HFF-Myc (cell line): ENCODE measurements at regions not wholly inside any gene's neighbourhood (a gene's known extent, or its start where the extent isn't known, plus 50 kb on each side); places are given as distances from the start of the nearest gene placed in this dataset.

ENCODE experiments used
- DNase-seq: peaks from one replicate; pipeline ENCODE4 v3.0.0-alpha.2; 2011; ENCODE audit warnings: low read depth; ENCODE audit errors: extremely low read depth
- H3K4me3 ChIP-seq: replicated peaks from 2 replicates; pipeline ENCODE4 v1.5.1; 2011; ENCODE audit warnings: low read depth, mild to moderate bottlenecking, control low read depth, low read length
- TF ChIP-seq, protein P1 (sequence below): IDR thresholded peaks from 2 replicates; pipeline ENCODE4 v1.5.1; 2012; ENCODE audit warnings: mild to moderate bottlenecking, low read depth, low read length, control low read depth; ENCODE audit errors: missing control alignments

DNA sequence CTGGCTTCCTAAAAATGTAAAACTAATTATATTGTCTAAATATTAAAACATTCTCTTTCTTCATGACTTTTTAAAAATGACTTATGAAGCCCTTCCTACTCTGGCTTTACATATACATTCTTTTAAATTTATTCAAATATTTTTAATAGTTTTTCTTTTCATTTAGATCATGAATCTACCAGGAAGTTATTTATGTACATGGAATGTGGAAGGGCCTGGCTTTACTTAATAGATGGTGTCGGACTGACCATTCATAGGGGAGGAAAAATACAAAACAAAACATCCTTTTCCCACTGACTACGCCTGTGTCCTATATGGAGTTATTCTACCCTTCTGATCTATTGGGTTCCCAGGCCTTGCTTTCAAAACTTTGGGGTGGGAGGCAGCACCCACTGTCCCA, 129.8 kb downstream of the MACROH2A1 start:
- H3K4me3 ChIP-seq = no peak overlapping the region
- no peak for DNase-seq
- TF ChIP-seq, protein P1, sequence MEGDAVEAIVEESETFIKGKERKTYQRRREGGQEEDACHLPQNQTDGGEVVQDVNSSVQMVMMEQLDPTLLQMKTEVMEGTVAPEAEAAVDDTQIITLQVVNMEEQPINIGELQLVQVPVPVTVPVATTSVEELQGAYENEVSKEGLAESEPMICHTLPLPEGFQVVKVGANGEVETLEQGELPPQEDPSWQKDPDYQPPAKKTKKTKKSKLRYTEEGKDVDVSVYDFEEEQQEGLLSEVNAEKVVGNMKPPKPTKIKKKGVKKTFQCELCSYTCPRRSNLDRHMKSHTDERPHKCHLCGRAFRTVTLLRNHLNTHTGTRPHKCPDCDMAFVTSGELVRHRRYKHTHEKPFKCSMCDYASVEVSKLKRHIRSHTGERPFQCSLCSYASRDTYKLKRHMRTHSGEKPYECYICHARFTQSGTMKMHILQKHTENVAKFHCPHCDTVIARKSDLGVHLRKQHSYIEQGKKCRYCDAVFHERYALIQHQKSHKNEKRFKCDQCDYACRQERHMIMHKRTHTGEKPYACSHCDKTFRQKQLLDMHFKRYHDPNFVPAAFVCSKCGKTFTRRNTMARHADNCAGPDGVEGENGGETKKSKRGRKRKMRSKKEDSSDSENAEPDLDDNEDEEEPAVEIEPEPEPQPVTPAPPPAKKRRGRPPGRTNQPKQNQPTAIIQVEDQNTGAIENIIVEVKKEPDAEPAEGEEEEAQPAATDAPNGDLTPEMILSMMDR = no peak

DNA sequence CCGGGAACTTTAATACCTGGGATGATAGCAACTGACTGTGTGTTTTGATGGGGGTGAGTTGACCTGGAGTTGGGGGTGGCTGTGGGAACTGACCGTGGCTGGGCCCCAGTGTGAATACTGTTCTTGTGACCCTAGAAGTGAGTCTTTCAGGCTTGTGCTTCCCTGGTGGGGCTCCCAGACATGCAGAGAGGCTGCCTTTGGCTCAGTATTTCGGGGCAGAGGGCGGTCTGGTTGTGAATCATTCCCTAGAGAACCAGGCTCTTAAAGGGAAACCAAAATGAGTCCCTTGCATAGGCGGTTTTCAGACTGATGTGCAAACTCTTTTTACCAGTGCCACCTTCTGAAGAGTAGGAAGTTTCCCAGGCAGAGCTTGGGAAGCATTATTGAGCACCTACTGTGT, 132.1 kb downstream of the MACROH2A1 start:
- no peak overlapping the region for H3K4me3 ChIP-seq
- TF ChIP-seq, protein P1 = no peak
- no peak for DNase-seq

DNA sequence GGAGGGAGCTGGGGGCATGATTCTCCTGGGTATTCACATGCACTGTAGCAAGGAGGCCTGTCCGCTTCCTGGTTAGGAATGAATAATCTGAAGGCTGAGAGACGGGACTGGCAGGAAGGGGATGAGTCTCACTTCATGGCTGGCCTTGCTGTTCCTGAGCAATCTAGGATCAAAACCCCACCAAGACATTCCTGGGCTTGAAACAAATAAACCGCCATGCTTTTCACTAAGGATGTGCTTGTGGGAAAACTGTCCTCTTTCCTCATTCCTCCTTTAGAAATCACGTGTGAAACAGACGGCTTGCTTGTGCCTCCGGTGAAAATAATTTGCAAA, 132.8 kb downstream of the MACROH2A1 start:
- TF ChIP-seq, protein P1 = no peak
- DNase-seq = no peak
- no peak overlapping the region for H3K4me3 ChIP-seq

DNA sequence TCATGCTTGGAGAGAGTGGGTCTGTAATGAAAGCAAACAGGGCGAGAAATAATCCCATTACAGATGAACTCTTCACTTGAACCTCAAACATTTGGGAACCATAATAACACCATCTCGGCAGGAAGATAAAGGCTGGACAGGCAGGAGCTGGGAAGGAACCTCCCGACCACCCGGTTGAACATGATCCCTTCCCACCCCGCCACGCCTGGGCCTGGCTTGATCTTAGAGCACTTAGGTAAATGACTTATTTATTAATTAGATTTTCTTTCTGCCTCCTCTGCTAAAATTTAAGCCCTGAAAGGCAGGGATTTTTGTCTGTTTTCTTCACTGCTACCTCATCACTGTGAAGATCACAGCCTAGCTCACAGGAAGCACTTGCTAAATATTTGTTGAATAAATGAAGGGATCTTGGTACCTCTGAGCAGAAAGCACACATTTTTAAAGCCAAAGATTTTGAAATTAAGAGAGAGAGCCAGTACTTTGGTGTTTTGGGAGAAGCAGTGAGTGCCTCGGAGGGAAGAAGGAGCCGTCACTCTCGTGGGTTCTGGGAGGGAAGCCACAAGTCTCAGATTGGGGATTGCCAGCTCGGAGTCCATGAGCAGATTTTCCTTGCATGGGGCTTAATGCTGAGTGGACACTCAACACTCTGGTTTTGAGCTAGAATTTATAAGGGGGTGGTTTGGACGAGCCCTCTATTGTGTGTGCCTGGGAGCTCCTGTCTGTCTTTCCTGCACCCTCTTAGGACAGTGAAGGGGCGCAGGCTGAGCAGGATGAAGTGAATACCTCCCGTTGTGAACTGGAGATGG, 133.3 kb downstream of the MACROH2A1 start:
- DNase-seq = no peak
- TF ChIP-seq, protein P1 = no peak
- no peak overlapping the region for H3K4me3 ChIP-seq

DNA sequence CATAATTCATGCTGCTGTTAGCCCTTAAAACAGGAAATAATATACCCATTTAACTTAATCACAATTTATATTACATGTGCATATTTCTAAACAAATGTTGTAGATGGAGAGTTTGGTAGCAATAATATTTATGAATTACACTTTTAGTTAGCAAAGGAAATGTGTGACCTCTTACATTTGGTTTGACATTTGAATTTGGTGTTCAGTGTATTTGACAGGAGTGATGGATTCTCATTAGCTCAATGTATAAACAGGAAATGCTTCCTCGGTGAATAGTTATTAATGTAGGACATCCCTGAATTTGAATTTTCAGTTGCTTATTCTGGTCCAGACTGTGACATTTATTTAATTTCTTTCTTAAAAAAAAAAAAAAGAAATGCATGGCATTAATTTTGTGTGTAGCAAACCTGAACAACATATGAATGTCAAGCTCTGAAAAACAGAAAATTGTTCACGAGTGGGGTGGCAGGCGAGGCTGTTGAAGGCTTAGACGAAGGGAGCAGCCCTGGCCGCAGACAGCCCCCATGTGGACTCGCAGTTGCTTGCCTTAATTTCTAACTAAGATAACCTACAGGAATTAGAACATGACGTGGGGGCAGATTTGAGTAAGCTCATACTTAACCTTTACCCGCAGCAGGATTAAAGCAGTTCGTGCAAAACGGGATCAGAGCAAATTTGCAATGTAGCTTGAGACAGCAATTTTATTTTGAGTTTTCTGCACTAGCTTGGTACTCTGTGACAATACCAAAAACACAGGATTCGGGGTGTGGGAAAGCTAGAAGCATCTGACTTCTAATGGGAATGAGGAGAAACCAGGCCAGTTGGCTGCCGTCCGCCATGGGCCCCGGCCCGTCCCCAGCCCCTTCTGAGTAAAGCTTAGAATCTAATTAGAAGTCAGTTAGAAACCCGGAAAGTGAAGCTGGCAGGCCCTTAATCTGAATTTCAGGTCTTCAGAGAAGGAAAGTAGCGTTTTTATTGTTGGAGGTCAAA, 134.3 kb downstream of the MACROH2A1 start:
- H3K4me3 ChIP-seq = no peak overlapping the region
- TF ChIP-seq, protein P1 = no peak
- no peak for DNase-seq

DNA sequence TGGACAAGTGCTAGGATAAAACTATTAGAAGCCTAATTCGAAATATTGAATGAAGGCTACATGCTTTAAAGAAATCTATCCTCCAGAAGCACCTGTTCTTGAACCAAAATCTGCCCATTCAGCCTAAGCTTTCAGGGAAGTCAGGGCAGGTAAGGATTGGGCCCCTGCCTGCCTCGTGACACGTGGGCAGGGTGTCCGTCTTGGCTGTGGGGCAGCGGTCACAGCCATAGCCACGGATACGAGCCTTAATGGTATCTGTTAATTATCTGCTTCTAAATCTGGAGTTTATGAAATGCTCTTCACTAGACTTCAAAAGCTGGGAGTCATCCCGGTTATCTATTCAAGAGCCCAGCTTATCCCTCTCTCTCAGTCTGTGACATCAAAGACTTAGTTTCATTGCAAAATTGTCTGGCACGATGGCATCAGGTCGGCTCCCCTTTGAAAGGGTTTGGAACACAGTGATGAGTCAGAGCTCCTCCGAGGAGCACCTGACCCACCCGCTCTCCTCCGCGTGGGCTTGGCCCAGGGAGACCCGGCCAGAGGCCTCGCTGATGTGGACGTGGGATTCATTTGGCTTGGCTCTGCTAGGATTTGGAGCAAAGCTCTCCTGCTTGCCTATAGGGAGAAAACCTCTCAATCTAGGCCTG, 135.9 kb downstream of the MACROH2A1 start:
- DNase-seq = no peak
- TF ChIP-seq, protein P1 = no peak

More for the DNA sequence above, 135.9 kb downstream of the MACROH2A1 start:
- H3K4me3 ChIP-seq = no peak overlapping the region
